Midbrain (tissue), 1 donor: ENCODE measurements at regions not wholly inside any gene's neighbourhood (a gene's known extent, or its start where the extent isn't known, plus 50 kb on each side); places are given as distances from the start of the nearest gene placed in this dataset.
"Not testable (repeated sequence)": the region's sequence is repeated elsewhere in the genome, so short reads cannot be mapped to it uniquely, and the experiment has no call there.

ENCODE experiments used
- DNase-seq: peaks from one replicate; lab custom pipeline; 2025; lab: John Stamatoyannopoulos, UW

GRCh38 chr6:67767046-67767822 is 867.8 kb upstream of the ADGRB3 start:
- DNase-seq = not testable (repeated sequence)

GRCh38 chr6:67766057-67766456 is 869.0 kb upstream of the ADGRB3 start:
- DNase-seq = no peak

GRCh38 chr6:67759001-67759400 is 876.1 kb upstream of the ADGRB3 start:
- DNase-seq = no peak

- no peak for DNase-seq
Observed at GRCh38 chr6:67757465-67758033, 877.5 kb upstream of the ADGRB3 start.

GRCh38 chr6:67748521-67748920 is 886.6 kb upstream of the ADGRB3 start:
- DNase-seq = no peak

GRCh38 chr6:67736816-67737215 is 898.3 kb upstream of the ADGRB3 start:
- no peak for DNase-seq

- no peak for DNase-seq
Observed at GRCh38 chr6:67736161-67736560, 898.9 kb upstream of the ADGRB3 start.

GRCh38 chr6:67735623-67736022 is 899.5 kb upstream of the ADGRB3 start:
- no peak for DNase-seq

GRCh38 chr6:67722861-67723261 is 912.2 kb upstream of the ADGRB3 start:
- DNase-seq = no peak

GRCh38 chr6:67717281-67717680 is 917.8 kb upstream of the ADGRB3 start:
- no peak for DNase-seq

GRCh38 chr6:67706388-67706787 is 928.7 kb upstream of the ADGRB3 start:
- DNase-seq = no peak

- no peak for DNase-seq
Observed at GRCh38 chr6:67698534-67698933, 936.5 kb upstream of the ADGRB3 start.

- DNase-seq = no peak
Observed at GRCh38 chr6:67694127-67694526, 941.0 kb upstream of the ADGRB3 start.

GRCh38 chr6:67689329-67689728 is 945.8 kb upstream of the ADGRB3 start:
- no peak for DNase-seq

GRCh38 chr6:67687396-67687795 is 947.7 kb upstream of the ADGRB3 start:
- DNase-seq = no peak

GRCh38 chr6:67686225-67686624 is 948.9 kb upstream of the ADGRB3 start:
- DNase-seq = not testable (repeated sequence)

- no peak for DNase-seq
Observed at GRCh38 chr6:67683960-67684359, 951.1 kb upstream of the ADGRB3 start.

- DNase-seq = no peak
Observed at GRCh38 chr6:67680297-67680932, 954.7 kb upstream of the ADGRB3 start.

GRCh38 chr6:67679566-67680296 is 955.4 kb upstream of the ADGRB3 start:
- DNase-seq = no peak

- no peak for DNase-seq
Observed at GRCh38 chr6:67676892-67677291, 958.2 kb upstream of the ADGRB3 start.

- no peak for DNase-seq
Observed at GRCh38 chr6:67667637-67668422, 967.3 kb upstream of the ADGRB3 start.
